ENCODE measurements at regions not wholly inside any gene's neighbourhood (a gene's known extent, or its start where the extent isn't known, plus 50 kb on each side); places are given as distances from the start of the nearest gene placed in this dataset. TPM values are rescaled to one million over a fixed set of nuclear protein-coding genes. Genes with fewer than 3 reads are reported as not detected.
"Not testable (repeated sequence)": the region's sequence is repeated elsewhere in the genome, so short reads cannot be mapped to it uniquely, and the experiment has no call there.

- 100% methylated on average over 3 of the region's 21 CpGs for WGBS (ENCODE audit: low lambda C conversion rate, missing lambda C conversion rate)
- not testable (repeated sequence) for H3K27ac ChIP-seq, H3K27me3 ChIP-seq
Measured at GRCh38 chr10:38449618-38450017, 355.5 kb downstream of the ZNF37A start.

GRCh38 chr10:38450372-38451057 lies 356.4 kb downstream of the ZNF37A start:
- not testable (repeated sequence) for H3K27me3 ChIP-seq; DNase-seq (ENCODE audit: low spot score); H3K36me3 ChIP-seq (replicated peaks; ENCODE audit: insufficient read depth, low read depth); H3K79me2 ChIP-seq; H2AFZ ChIP-seq; H3K4me1 ChIP-seq (ENCODE audit: insufficient read depth); H3K4me2 ChIP-seq; H3K9me2 ChIP-seq (replicated peaks; ENCODE audit: insufficient read depth); H4K20me1 ChIP-seq (ENCODE audit: insufficient read depth, poor library complexity, severe bottlenecking); H3K4me3 ChIP-seq; H3K27ac ChIP-seq; H3K9me3 ChIP-seq (ENCODE audit: low read depth)
- WGBS (ENCODE audit: low lambda C conversion rate, missing lambda C conversion rate) = 87% methylated on average over 18 of the region's 32 CpGs

More at GRCh38 chr10:38449618-38450017, 355.5 kb downstream of the ZNF37A start:
- H3K79me2 ChIP-seq; H3K9me2 ChIP-seq (replicated peaks; ENCODE audit: insufficient read depth); DNase-seq (ENCODE audit: low spot score); H3K9me3 ChIP-seq (ENCODE audit: low read depth); H3K4me1 ChIP-seq (ENCODE audit: insufficient read depth); H3K36me3 ChIP-seq (replicated peaks; ENCODE audit: insufficient read depth, low read depth); H3K4me3 ChIP-seq; H2AFZ ChIP-seq; H3K4me2 ChIP-seq; H4K20me1 ChIP-seq (ENCODE audit: insufficient read depth, poor library complexity, severe bottlenecking): not testable (repeated sequence)

GRCh38 chr10:38451306-38451967 lies 357.3 kb downstream of the ZNF37A start:
- H3K27ac ChIP-seq; H4K20me1 ChIP-seq (ENCODE audit: insufficient read depth, poor library complexity, severe bottlenecking); H3K4me3 ChIP-seq; H3K9me3 ChIP-seq (ENCODE audit: low read depth); H3K36me3 ChIP-seq (replicated peaks; ENCODE audit: insufficient read depth, low read depth); H3K9me2 ChIP-seq (replicated peaks; ENCODE audit: insufficient read depth); H3K79me2 ChIP-seq; H3K27me3 ChIP-seq; H2AFZ ChIP-seq; H3K4me1 ChIP-seq (ENCODE audit: insufficient read depth); DNase-seq (ENCODE audit: low spot score); H3K4me2 ChIP-seq: not testable (repeated sequence)
- WGBS (ENCODE audit: low lambda C conversion rate, missing lambda C conversion rate) = 91% methylated on average over 27 of the region's 28 CpGs

Small RNA genes lying in the stretch of these regions (small RNA-seq; reads per million reads assigned to genes)
- gene AL117339.3 = not detected
- gene RNU6-1118P = not detected

Data from hepatocyte (in vitro differentiated cells).